MM.1S (cell line): ENCODE measurements at regions not wholly inside any gene's neighbourhood (a gene's known extent, or its start where the extent isn't known, plus 50 kb on each side); places are given as distances from the start of the nearest gene placed in this dataset.
"Not testable (repeated sequence)": the region's sequence is repeated elsewhere in the genome, so short reads cannot be mapped to it uniquely, and the experiment has no call there.

Source experiments
- CTCF ChIP-seq: fragments of 300-600 bp; sonication (generic); IDR thresholded peaks from 2 replicates; pipeline ENCODE4 v1.5.1; 2016; ENCODE audit warnings: antibody characterized with exemption, low read length, mixed read lengths
- EZH2 ChIP-seq: fragments of 300-600 bp; sonication (generic); optimal IDR thresholded peaks from 2 replicates; pipeline ENCODE3; 2017; ENCODE audit warnings: low read depth, mild to moderate bottlenecking, antibody characterized with exemption, low read length, mixed read lengths
- EZH2phosphoT487 ChIP-seq: fragments of 300-600 bp; sonication (generic); IDR thresholded peaks from 2 replicates; pipeline ENCODE4 v1.6.1; 2018; ENCODE audit warnings: antibody characterized with exemption, low read length

- TF ChIP-seq CTCF, EZH2phosphoT487, EZH2: not testable (repeated sequence)
Observed at GRCh38 chr15:20214101-20214500, 327.5 kb downstream of the GOLGA6L6 start.
